PC-9 (cell line): ENCODE measurements at regions not wholly inside any gene's neighbourhood (a gene's known extent, or its start where the extent isn't known, plus 50 kb on each side); places are given as distances from the start of the nearest gene placed in this dataset.

Experiments used
- BruUV-seq: library from RNA; stranded (reverse); fragments of 400-500 nt; replicated peaks from 2 replicates; lab custom pipeline; 2021; lab: Mats Ljungman, UMichigan
- CTCF ChIA-PET: fragments of 300-600 bp; sonication (Branson Sonifier 250); formaldehyde crosslinking; loops from one replicate; lab custom pipeline; 2022; ENCODE audit warnings: antibody characterized with exemption; lab: Charles Lee
- POLR2A ChIA-PET: fragments of 300-600 bp; sonication (Branson Sonifier 250); formaldehyde crosslinking; loops from one replicate; lab custom pipeline; 2022; ENCODE audit warnings: antibody characterized with exemption; ENCODE audit not compliant: unreplicated experiment; lab: Charles Lee
- DNase-seq, 2 experiments: peaks; one replicate each; pipeline versions ENCODE4 v3.0.0 to v3.0.0-alpha.2; 2015 to 2022; ENCODE audit warnings: mixed read lengths in 1 of 2
- H2AFZ ChIP-seq: fragments of 200-600 bp; sonication (generic); 2 replicates; pipeline ENCODE4 v1.8.1; 2017; ENCODE audit warnings: antibody characterized with exemption
- H3F3A ChIP-seq: fragments of 200-600 bp; sonication (generic); 2 replicates; pipeline ENCODE4 v1.8.1; 2017; ENCODE audit warnings: antibody characterized with exemption, mild to moderate bottlenecking, low read depth; ENCODE audit not compliant: insufficient read depth
- H3K27ac ChIP-seq: fragments of 200-600 bp; sonication (generic); 2 replicates; pipeline ENCODE4 v1.6.1; 2016; ENCODE audit warnings: mixed run types
- H3K27me3 ChIP-seq: fragments of 200-600 bp; sonication (generic); 2 replicates; pipeline ENCODE4 v1.6.1; 2016; ENCODE audit warnings: low read depth, mixed run types; ENCODE audit not compliant: insufficient read depth
- H3K36me3 ChIP-seq: fragments of 200-600 bp; sonication (generic); 2 replicates; pipeline ENCODE4 v1.6.1; 2016; ENCODE audit warnings: low read depth, mixed run types
- H3K4me1 ChIP-seq: fragments of 200-600 bp; sonication (generic); replicated peaks from 2 replicates; pipeline ENCODE4 v1.6.1; 2016; ENCODE audit warnings: mixed run types; ENCODE audit not compliant: insufficient read depth
- H3K4me2 ChIP-seq: fragments of 200-600 bp; sonication (generic); 2 replicates; pipeline ENCODE4 v1.6.1; 2017; ENCODE audit warnings: mixed run types
- H3K4me3 ChIP-seq: fragments of 200-600 bp; sonication (generic); 2 replicates; pipeline ENCODE4 v1.6.1; 2016; ENCODE audit warnings: mixed run types
- H3K79me2 ChIP-seq: fragments of 200-600 bp; sonication (generic); 2 replicates; pipeline ENCODE4 v1.6.1; 2017; ENCODE audit warnings: low read depth, mixed run types
- H3K9me2 ChIP-seq: fragments of 200-600 bp; sonication (generic); 2 replicates; pipeline ENCODE4 v1.8.1; 2017; ENCODE audit warnings: mild to moderate bottlenecking; ENCODE audit not compliant: insufficient read depth
- H3K9me3 ChIP-seq: fragments of 200-600 bp; sonication (generic); 2 replicates; pipeline ENCODE4 v1.8.1; 2016; ENCODE audit warnings: low read depth; ENCODE audit not compliant: insufficient read depth
- H4K20me1 ChIP-seq: fragments of 200-600 bp; sonication (generic); 2 replicates; pipeline ENCODE4 v1.8.1; 2017; ENCODE audit not compliant: insufficient read depth
- EZH2 ChIP-seq: fragments of 200-600 bp; sonication (generic); IDR thresholded peaks from 2 replicates; pipeline ENCODE4 v1.8.0; 2017; ENCODE audit warnings: antibody characterized with exemption, low read depth
- intact Hi-C: fragments of 100-400 bp; cut with micrococcal nuclease; formaldehyde crosslinking; loops from one replicate; pipeline ENCODE4 v1.10.0; 2022; ENCODE audit not compliant: unreplicated experiment
- TF ChIP-seq, protein P1 (sequence below): fragments of 200-600 bp; sonication (generic); conservative IDR thresholded peaks from 2 replicates; pipeline ENCODE4 v1.6.1; 2017; ENCODE audit warnings: mixed run types, antibody characterized with exemption, mild to moderate bottlenecking, moderate library complexity

GRCh38 chr5:173420108-173420507 lies 91.9 kb upstream of the STC2 start:
- H2AFZ ChIP-seq, result no peak overlapping the region
- no peaks in the 10 kb centered on the region for H3K4me1 ChIP-seq
- H3K4me3 ChIP-seq, result no peak overlapping the region
- ChIA-PET POLR2A (no interaction called here), CTCF (interaction anchor here (0.6 kb wide), 1 partner anchor 397 kb away, joined by 4 read pairs; no protein-coding TSS in a partner anchor)
- H3K4me2 ChIP-seq, result no peak overlapping the region
- BruUV-seq, result no TSS peak
- no peak for TF ChIP-seq EZH2
- TF ChIP-seq, protein P1, sequence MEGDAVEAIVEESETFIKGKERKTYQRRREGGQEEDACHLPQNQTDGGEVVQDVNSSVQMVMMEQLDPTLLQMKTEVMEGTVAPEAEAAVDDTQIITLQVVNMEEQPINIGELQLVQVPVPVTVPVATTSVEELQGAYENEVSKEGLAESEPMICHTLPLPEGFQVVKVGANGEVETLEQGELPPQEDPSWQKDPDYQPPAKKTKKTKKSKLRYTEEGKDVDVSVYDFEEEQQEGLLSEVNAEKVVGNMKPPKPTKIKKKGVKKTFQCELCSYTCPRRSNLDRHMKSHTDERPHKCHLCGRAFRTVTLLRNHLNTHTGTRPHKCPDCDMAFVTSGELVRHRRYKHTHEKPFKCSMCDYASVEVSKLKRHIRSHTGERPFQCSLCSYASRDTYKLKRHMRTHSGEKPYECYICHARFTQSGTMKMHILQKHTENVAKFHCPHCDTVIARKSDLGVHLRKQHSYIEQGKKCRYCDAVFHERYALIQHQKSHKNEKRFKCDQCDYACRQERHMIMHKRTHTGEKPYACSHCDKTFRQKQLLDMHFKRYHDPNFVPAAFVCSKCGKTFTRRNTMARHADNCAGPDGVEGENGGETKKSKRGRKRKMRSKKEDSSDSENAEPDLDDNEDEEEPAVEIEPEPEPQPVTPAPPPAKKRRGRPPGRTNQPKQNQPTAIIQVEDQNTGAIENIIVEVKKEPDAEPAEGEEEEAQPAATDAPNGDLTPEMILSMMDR, result no peak
- no peak overlapping the region for H3K27ac ChIP-seq
- no peaks in the 10 kb centered on the region for H4K20me1 ChIP-seq
- H3K79me2 ChIP-seq, result no peaks in the 10 kb centered on the region
- no peaks in the 10 kb centered on the region for H3K27me3 ChIP-seq
- H3F3A ChIP-seq, result no peaks in the 10 kb centered on the region
- peaks cover 3% of the 10 kb centered on the region; the same call in 1 of the 2 replicates for H3K9me3 ChIP-seq
- DNase-seq, result no peak
- H3K36me3 ChIP-seq, result no peaks in the 10 kb centered on the region
- H3K9me2 ChIP-seq, result no peaks in the 10 kb centered on the region
- intact Hi-C loops, result no loop called here

DNA sequence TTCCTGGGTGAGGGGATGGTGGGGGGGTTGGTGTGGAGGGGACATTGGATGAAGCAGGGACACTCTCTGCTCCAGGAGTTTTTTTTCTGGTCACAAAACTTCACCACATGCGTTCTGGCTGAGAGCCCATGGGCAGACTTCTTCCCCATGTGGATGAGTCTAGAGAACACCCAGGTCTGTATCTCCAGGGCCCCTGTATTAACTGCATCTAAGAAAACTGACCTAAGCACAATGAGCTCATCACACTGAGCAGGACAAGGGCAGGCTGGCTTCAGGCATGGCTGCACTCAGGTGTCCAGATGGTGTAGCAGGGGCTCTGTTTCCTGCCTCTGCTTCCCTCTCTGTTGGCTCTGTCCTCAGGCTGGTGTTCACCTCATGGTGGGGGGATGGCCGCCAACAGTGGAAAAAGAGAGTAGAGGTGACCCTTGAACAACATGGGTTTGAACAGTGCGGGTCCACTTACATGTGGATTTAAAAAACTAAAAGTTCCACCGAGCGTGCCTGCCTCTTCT lies 85.3 kb upstream of the STC2 start:
- Histone ChIP-seq H3K4me3 (no peak overlapping the region), H4K20me1 (no peaks in the 10 kb centered on the region), H3F3A (peaks cover 5% of the 10 kb centered on the region), H3K4me1 (peaks cover 9% of the 10 kb centered on the region), H3K4me2 (no peak overlapping the region), H3K27me3 (no peaks in the 10 kb centered on the region), H3K9me2 (no peaks in the 10 kb centered on the region), H3K9me3 (peaks cover 3% of the 10 kb centered on the region), H3K79me2 (no peaks in the 10 kb centered on the region), H3K36me3 (no peaks in the 10 kb centered on the region), H3K27ac (no peak overlapping the region), H2AFZ (no peak overlapping the region)
- intact Hi-C loops, result no loop called here
- BruUV-seq, result no TSS peak
- ChIA-PET CTCF (no interaction called here), POLR2A (no interaction called here)
- DNase-seq, result no peak
- TF ChIP-seq EZH2, result no peak
- TF ChIP-seq, protein P1, result no peak

DNA sequence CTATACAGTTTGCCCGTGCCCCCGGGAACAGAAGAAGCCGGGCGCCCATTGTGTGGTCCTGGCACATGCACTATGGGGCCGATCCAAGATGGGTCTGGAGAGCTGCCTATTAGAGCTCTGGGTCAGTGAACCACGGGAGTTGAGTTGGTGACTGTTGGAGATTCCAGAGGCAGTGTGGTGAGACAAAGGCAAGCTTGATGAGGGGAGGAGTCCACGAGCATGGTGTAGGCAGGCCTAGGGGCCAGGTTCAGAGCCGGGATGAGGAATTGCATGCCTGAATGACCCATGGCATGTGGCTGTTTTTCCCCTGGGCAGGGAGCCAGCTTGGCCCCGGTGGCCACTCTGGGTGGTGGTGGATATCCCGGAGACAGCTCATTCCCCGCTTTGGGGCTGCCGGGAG lies 84.4 kb upstream of the STC2 start:
- H3K27me3 ChIP-seq, result no peaks in the 10 kb centered on the region
- intact Hi-C loops, result no loop called here
- no peak overlapping the region for H3K4me3 ChIP-seq
- H3K79me2 ChIP-seq, result no peaks in the 10 kb centered on the region
- no peak overlapping the region for H2AFZ ChIP-seq
- no peak for DNase-seq
- no peaks in the 10 kb centered on the region for H3K36me3 ChIP-seq
- BruUV-seq, result no TSS peak
- no peaks in the 10 kb centered on the region for H3K9me2 ChIP-seq
- POLR2A ChIA-PET, result no interaction called here
- H3K4me1 ChIP-seq, result peaks cover 9% of the 10 kb centered on the region
- peaks cover 5% of the 10 kb centered on the region for H3F3A ChIP-seq
- no peak overlapping the region for H3K27ac ChIP-seq
- no peak overlapping the region for H3K4me2 ChIP-seq
- peaks cover 3% of the 10 kb centered on the region for H3K9me3 ChIP-seq
- CTCF ChIA-PET, result no interaction called here
- no peak for TF ChIP-seq EZH2
- TF ChIP-seq, protein P1, result no peak
- no peaks in the 10 kb centered on the region for H4K20me1 ChIP-seq
